ENCODE measurements at regions not wholly inside any gene's neighbourhood (a gene's known extent, or its start where the extent isn't known, plus 50 kb on each side); places are given as distances from the start of the nearest gene placed in this dataset.

- no peaks in the 10 kb centered on the region for H3K9me3 ChIP-seq (replicated peaks; ENCODE audit: control insufficient read depth, insufficient read depth, low read length)
- no peaks in the 10 kb centered on the region for H3K27me3 ChIP-seq (ENCODE audit: control insufficient read depth in 2 of 2, insufficient read depth in 2 of 2, low read length in 2 of 2)
- H3K4me1 ChIP-seq (ENCODE audit: control insufficient read depth, extremely low read depth, insufficient read depth, low read length), result no peaks in the 10 kb centered on the region
- H3K4me2 ChIP-seq (ENCODE audit: insufficient read depth, low read length), result no peak overlapping the region
- dilution Hi-C loops (cut with MboI; ENCODE audit: extremely low pct_ligation_motif_present, low sequenced_read_pairs) (no loop called here), intact Hi-C loops (cut with micrococcal nuclease) (no loop called here)
- no peak for FAIRE-seq
- H3K79me2 ChIP-seq (ENCODE audit: control insufficient read depth, insufficient read depth, low read length), result no peaks in the 10 kb centered on the region
- no TSS peak for BruUV-seq (replicated peaks)
- no peak overlapping the region for H3K9ac ChIP-seq (replicated peaks; ENCODE audit: extremely low read depth, insufficient read depth, low read length)
- H3K36me3 ChIP-seq (ENCODE audit: control insufficient read depth in 2 of 2, extremely low read depth in 1 of 2, insufficient read depth in 2 of 2, low read length in 2 of 2), result no peaks in the 10 kb centered on the region
- TF ChIP-seq FOS (IDR thresholded peaks at IDR 0.05; ENCODE audit: borderline replicate concordance, insufficient read depth, low read length) (no peak), GATA2 (IDR thresholded peaks at IDR 0.05; ENCODE audit: insufficient read depth, insufficient read length, low read depth, low read length) (no peak), POLR2A (IDR thresholded peaks at IDR 0.05; ENCODE audit: low read depth, low read length) (no peak), POLR2AphosphoS5 (IDR thresholded peaks at IDR 0.05; ENCODE audit: insufficient read depth, low read depth, low read length) (no peak), JUN (IDR thresholded peaks at IDR 0.05; ENCODE audit: borderline replicate concordance, insufficient read depth, insufficient read length, low read depth) (no peak)
- CTCF ChIA-PET, result interaction anchor here (1.2 to 1.4 kb wide), 2 partner anchors 26 to 154 kb away, joined by 4 to 5 read pairs; no protein-coding TSS in a partner anchor
- no peak overlapping the region for H3K27ac ChIP-seq (ENCODE audit: insufficient read depth, low read depth, low read length)
- H2AFZ ChIP-seq (ENCODE audit: low read depth, low read length), result no peak overlapping the region
- H4K20me1 ChIP-seq (replicated peaks; ENCODE audit: control insufficient read depth, extremely low read depth, insufficient read depth, low read length), result no peaks in the 10 kb centered on the region
- no peak overlapping the region for H3K4me3 ChIP-seq (replicated peaks in 1 of 3; ENCODE audit: insufficient read depth in 1 of 3, low read depth in 1 of 3, low read length in 3 of 3)
- DNase-seq (ENCODE audit: low read depth, low spot score), result no peak
- H3K9me1 ChIP-seq (replicated peaks; ENCODE audit: control insufficient read depth, extremely low read depth, insufficient read depth, low read length), result no peaks in the 10 kb centered on the region
- POLR2A ChIA-PET, result no interaction called here
These were observed 124.8 kb upstream of the FAM3C start for GRCh38 chr7:121520911-121521310.

- FAIRE-seq (no peak), DNase-seq (ENCODE audit: low read depth, low spot score) (no peak)
- H3K9me3 ChIP-seq (replicated peaks; ENCODE audit: control insufficient read depth, insufficient read depth, low read length), result no peaks in the 10 kb centered on the region
- TF ChIP-seq EZH2 (IDR thresholded peaks at IDR 0.05; ENCODE audit: borderline replicate concordance, low read depth, low read length, severe bottlenecking), result no peak
- TF ChIP-seq, protein P1, sequence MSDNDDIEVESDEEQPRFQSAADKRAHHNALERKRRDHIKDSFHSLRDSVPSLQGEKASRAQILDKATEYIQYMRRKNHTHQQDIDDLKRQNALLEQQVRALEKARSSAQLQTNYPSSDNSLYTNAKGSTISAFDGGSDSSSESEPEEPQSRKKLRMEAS (IDR thresholded peaks at IDR 0.05; ENCODE audit: insufficient read depth, insufficient read length), result no peak
- no peak for TF ChIP-seq GATA2 (IDR thresholded peaks at IDR 0.05; ENCODE audit: insufficient read depth, insufficient read length, low read depth, low read length)
- no peak for TF ChIP-seq MYC (IDR thresholded peaks at IDR 0.05; ENCODE audit: low read depth, low read length)
- no peak overlapping the region for H3K27ac ChIP-seq (ENCODE audit: insufficient read depth, low read depth, low read length)
- no peaks in the 10 kb centered on the region for H3K36me3 ChIP-seq (ENCODE audit: control insufficient read depth in 2 of 2, extremely low read depth in 1 of 2, insufficient read depth in 2 of 2, low read length in 2 of 2)
- H2AFZ ChIP-seq (ENCODE audit: low read depth, low read length), result peak overlapping the region; percentile 9
- no peak overlapping the region for H3K4me2 ChIP-seq (ENCODE audit: insufficient read depth, low read length)
- intact Hi-C loops (cut with micrococcal nuclease), result no loop called here
- H3K9me1 ChIP-seq (replicated peaks; ENCODE audit: control insufficient read depth, extremely low read depth, insufficient read depth, low read length), result no peaks in the 10 kb centered on the region
- ChIA-PET CTCF (interaction anchor here (1.2 to 1.4 kb wide), 3 partner anchors 27 to 153 kb away, joined by 3 to 5 read pairs (median 4); partner anchors contain the start of gene FAM3C), POLR2A (no interaction called here)
- H3K4me3 ChIP-seq (replicated peaks in 1 of 3; ENCODE audit: insufficient read depth in 1 of 3, low read depth in 1 of 3, low read length in 3 of 3), result no peak overlapping the region
- H4K20me1 ChIP-seq (replicated peaks; ENCODE audit: control insufficient read depth, extremely low read depth, insufficient read depth, low read length), result no peaks in the 10 kb centered on the region
- dilution Hi-C loops (cut with MboI; ENCODE audit: extremely low pct_ligation_motif_present, low sequenced_read_pairs), result no loop called here
- H3K9ac ChIP-seq (replicated peaks; ENCODE audit: extremely low read depth, insufficient read depth, low read length), result no peak overlapping the region
- no TSS peak for BruUV-seq (replicated peaks)
- no peaks in the 10 kb centered on the region for H3K27me3 ChIP-seq (ENCODE audit: control insufficient read depth in 2 of 2, insufficient read depth in 2 of 2, low read length in 2 of 2)
- no peaks in the 10 kb centered on the region for H3K4me1 ChIP-seq (ENCODE audit: control insufficient read depth, extremely low read depth, insufficient read depth, low read length)
- H3K79me2 ChIP-seq (ENCODE audit: control insufficient read depth, insufficient read depth, low read length), result no peaks in the 10 kb centered on the region
These were observed 123.7 kb upstream of the FAM3C start for GRCh38 chr7:121519548-121520521.
